ENCODE measurements at regions not wholly inside any gene's neighbourhood (a gene's known extent, or its start where the extent isn't known, plus 50 kb on each side); places are given as distances from the start of the nearest gene placed in this dataset.

DNA sequence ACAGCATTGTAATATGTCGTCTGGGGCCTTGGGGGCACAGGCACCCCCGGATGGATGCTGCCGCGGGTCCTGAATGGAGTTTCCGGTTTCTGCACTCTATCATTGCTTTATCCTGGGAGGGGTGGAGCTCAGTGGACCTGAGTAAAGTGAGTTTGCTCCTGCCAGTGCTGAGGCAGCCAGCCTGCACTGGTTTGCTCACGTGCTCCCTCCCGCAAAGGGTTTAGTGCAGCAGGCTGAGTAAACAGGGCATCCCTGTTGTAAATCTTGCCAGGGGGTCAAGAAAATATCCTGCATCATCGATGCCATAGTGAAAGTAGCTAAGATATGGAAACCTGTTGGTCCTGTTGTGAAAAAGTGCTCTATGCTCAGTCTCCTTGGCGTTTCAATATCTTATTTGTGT, 85.6 kb upstream of the BRINP3 start:
- no peaks in the 10 kb centered on the region for H3K79me2 ChIP-seq (ENCODE audit: insufficient read depth, low read length)
- H3K9ac ChIP-seq (ENCODE audit: insufficient read depth, low read depth, low read length), result no peak overlapping the region
- H3K27ac ChIP-seq (ENCODE audit: extremely low read length, insufficient read depth, low read length), result no peak overlapping the region
- no peaks in the 10 kb centered on the region for H3K9me3 ChIP-seq (ENCODE audit: low read length)
- intact Hi-C loops (cut with micrococcal nuclease; ENCODE audit: unreplicated experiment), result no loop called here
- ATAC-seq (no peak), FAIRE-seq (no peak), DNase-seq (ENCODE audit: low spot score) (no peak)
- no peaks in the 10 kb centered on the region for H3K4me1 ChIP-seq (ENCODE audit: insufficient read depth, low read length)
- BruUV-seq (replicated peaks), result no TSS peak
- TF ChIP-seq FOXJ3 (CRISPR knock-in tag; IDR thresholded peaks at IDR 0.05; ENCODE audit: borderline replicate concordance), result no peak
- no peak for TF ChIP-seq ZSCAN9 (CRISPR knock-in tag; IDR thresholded peaks at IDR 0.05; ENCODE audit: borderline replicate concordance)
- TF ChIP-seq ZC3H13 (CRISPR knock-in tag; IDR thresholded peaks at IDR 0.05), result no peak
- TF ChIP-seq, protein P1, sequence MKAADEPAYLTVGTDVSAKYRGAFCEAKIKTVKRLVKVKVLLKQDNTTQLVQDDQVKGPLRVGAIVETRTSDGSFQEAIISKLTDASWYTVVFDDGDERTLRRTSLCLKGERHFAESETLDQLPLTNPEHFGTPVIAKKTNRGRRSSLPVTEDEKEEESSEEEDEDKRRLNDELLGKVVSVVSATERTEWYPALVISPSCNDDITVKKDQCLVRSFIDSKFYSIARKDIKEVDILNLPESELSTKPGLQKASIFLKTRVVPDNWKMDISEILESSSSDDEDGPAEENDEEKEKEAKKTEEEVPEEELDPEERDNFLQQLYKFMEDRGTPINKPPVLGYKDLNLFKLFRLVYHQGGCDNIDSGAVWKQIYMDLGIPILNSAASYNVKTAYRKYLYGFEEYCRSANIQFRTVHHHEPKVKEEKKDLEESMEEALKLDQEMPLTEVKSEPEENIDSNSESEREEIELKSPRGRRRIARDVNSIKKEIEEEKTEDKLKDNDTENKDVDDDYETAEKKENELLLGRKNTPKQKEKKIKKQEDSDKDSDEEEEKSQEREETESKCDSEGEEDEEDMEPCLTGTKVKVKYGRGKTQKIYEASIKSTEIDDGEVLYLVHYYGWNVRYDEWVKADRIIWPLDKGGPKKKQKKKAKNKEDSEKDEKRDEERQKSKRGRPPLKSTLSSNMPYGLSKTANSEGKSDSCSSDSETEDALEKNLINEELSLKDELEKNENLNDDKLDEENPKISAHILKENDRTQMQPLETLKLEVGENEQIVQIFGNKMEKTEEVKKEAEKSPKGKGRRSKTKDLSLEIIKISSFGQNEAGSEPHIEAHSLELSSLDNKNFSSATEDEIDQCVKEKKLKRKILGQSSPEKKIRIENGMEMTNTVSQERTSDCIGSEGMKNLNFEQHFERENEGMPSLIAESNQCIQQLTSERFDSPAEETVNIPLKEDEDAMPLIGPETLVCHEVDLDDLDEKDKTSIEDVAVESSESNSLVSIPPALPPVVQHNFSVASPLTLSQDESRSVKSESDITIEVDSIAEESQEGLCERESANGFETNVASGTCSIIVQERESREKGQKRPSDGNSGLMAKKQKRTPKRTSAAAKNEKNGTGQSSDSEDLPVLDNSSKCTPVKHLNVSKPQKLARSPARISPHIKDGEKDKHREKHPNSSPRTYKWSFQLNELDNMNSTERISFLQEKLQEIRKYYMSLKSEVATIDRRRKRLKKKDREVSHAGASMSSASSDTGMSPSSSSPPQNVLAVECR (CRISPR knock-in tag; IDR thresholded peaks at IDR 0.05; ENCODE audit: borderline replicate concordance), result no peak
- no peak for TF ChIP-seq RCOR2 (CRISPR knock-in tag; IDR thresholded peaks at IDR 0.05)
- TF ChIP-seq, protein P2, sequence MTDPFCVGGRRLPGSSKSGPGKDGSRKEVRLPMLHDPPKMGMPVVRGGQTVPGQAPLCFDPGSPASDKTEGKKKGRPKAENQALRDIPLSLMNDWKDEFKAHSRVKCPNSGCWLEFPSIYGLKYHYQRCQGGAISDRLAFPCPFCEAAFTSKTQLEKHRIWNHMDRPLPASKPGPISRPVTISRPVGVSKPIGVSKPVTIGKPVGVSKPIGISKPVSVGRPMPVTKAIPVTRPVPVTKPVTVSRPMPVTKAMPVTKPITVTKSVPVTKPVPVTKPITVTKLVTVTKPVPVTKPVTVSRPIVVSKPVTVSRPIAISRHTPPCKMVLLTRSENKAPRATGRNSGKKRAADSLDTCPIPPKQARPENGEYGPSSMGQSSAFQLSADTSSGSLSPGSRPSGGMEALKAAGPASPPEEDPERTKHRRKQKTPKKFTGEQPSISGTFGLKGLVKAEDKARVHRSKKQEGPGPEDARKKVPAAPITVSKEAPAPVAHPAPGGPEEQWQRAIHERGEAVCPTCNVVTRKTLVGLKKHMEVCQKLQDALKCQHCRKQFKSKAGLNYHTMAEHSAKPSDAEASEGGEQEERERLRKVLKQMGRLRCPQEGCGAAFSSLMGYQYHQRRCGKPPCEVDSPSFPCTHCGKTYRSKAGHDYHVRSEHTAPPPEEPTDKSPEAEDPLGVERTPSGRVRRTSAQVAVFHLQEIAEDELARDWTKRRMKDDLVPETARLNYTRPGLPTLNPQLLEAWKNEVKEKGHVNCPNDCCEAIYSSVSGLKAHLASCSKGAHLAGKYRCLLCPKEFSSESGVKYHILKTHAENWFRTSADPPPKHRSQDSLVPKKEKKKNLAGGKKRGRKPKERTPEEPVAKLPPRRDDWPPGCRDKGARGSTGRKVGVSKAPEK (CRISPR knock-in tag; IDR thresholded peaks at IDR 0.05; ENCODE audit: borderline replicate concordance), result no peak
- in situ Hi-C loops (cut with HindIII; ENCODE audit: extremely low pct_ligation_motif_present, low pct_unique_long_range_greater_than_20kb), result no loop called here
- no peak overlapping the region for H3K4me3 ChIP-seq (replicated peaks in 1 of 3; ENCODE audit: insufficient read depth in 1 of 3, low read depth in 2 of 3, low read length in 3 of 3)
- ChIA-PET POLR2A (no interaction called here), CTCF (ENCODE audit: low intra/inter-chr PET ratio, low total read pairs) (no interaction called here)
- no peak overlapping the region for H3K4me2 ChIP-seq (ENCODE audit: low read depth, low read length)
- no peaks in the 10 kb centered on the region for H3K36me3 ChIP-seq (replicated peaks in 1 of 2; ENCODE audit: control insufficient read depth in 1 of 2, insufficient read depth in 2 of 2, low read length in 2 of 2)
- H2AFZ ChIP-seq (ENCODE audit: low read length), result no peak overlapping the region
- 4% methylated on average over 7 of the region's 9 CpGs for WGBS (ENCODE audit: low lambda C conversion rate)
- no peaks in the 10 kb centered on the region for H4K20me1 ChIP-seq (ENCODE audit: insufficient read depth, low read length)
- H3K27me3 ChIP-seq (ENCODE audit: control insufficient read depth in 1 of 2, insufficient read depth in 2 of 2, low read length in 2 of 2), result no peaks in the 10 kb centered on the region

All from HepG2 (cell line).